ENCODE measurements at regions not wholly inside any gene's neighbourhood (a gene's known extent, or its start where the extent isn't known, plus 50 kb on each side); places are given as distances from the start of the nearest gene placed in this dataset.

DNA sequence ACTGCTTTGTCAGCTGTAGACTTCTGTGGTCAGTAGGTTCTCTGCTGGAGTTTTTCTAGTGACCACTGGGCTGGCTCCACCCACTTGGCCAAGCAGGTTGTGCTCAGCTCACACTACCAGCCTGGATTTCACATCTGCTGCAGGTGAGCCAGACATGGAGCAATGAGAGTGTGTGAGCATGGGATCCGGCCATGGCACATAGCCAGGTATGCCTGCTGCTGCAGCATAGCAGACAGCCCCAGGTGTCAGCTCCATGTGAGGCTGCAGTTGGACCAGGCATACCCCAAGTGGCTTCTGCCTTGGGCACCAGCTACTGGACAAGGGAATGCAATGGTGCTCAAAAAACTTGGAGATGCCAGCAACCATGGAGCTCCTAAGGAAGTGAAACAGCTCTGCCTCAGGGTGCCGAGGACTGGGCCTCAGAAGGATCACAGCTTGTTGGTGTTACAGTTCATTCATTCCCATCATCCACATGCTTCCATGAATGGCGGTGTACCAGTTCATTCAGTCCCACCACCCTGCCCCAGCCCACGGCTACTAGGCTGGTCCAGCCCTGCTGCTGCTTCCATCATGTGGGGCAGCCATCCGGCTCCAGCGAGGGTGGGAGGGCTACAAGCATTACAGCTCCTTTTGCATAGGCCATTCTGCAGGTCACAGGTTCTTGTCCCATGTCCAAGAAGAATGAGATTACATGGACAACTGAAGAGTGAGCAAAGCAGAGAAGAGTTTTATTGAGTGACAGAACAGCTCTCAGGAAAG, 389.1 kb upstream of the PCDH7 start:
- no peak for TF ChIP-seq POLR2A (IDR thresholded peaks at IDR 0.05; ENCODE audit: low read length)
- TF ChIP-seq GATA1 (IDR thresholded peaks at IDR 0.05; ENCODE audit: low read depth, low read length), result no peak
